H9 (cell line): ENCODE measurements at regions not wholly inside any gene's neighbourhood (a gene's known extent, or its start where the extent isn't known, plus 50 kb on each side); places are given as distances from the start of the nearest gene placed in this dataset.

ENCODE experiments used
- DNase-seq: peaks from one replicate; pipeline ENCODE4 v3.0.0-alpha.2; 2017
- H2AFZ ChIP-seq: one replicate; pipeline ENCODE4 v1.6.1; 2013; ENCODE audit warnings: mild to moderate bottlenecking, low read length, control low read depth, moderate library complexity
- H2AK5ac ChIP-seq: 2 replicates; pipeline ENCODE4 v1.6.1; 2013; ENCODE audit warnings: low read length, control low read depth, mixed read lengths; ENCODE audit not compliant: insufficient read length
- H2BK120ac ChIP-seq: one replicate; pipeline ENCODE4 v1.6.1; 2013; ENCODE audit warnings: low read depth, mild to moderate bottlenecking, low read length, control low read depth, inconsistent platforms; ENCODE audit not compliant: poor library complexity, severe bottlenecking
- H2BK12ac ChIP-seq: 2 replicates; pipeline ENCODE4 v1.6.1; 2013; ENCODE audit warnings: low read length, control low read depth, mixed read lengths, low read depth; ENCODE audit not compliant: insufficient read length
- H2BK15ac ChIP-seq: 2 replicates; pipeline ENCODE4 v1.6.1; 2013; ENCODE audit warnings: low read depth, low read length, control low read depth
- H2BK20ac ChIP-seq: one replicate; pipeline ENCODE4 v1.6.1; 2013; ENCODE audit warnings: low read depth, mild to moderate bottlenecking, low read length, control low read depth, inconsistent platforms; ENCODE audit not compliant: poor library complexity, severe bottlenecking
- H2BK5ac ChIP-seq: 2 replicates; pipeline ENCODE4 v1.6.1; 2013; ENCODE audit warnings: low read length, control low read depth, mixed read lengths; ENCODE audit not compliant: insufficient read length
- H3K14ac ChIP-seq: 2 replicates; pipeline ENCODE4 v1.6.1; 2013; ENCODE audit warnings: low read length, control low read depth; ENCODE audit not compliant: insufficient read depth
- H3K18ac ChIP-seq: 2 replicates; pipeline ENCODE4 v1.6.1; 2013; ENCODE audit warnings: low read depth, mild to moderate bottlenecking, mixed read lengths, low read length, control low read depth; ENCODE audit not compliant: insufficient read length
- H3K23ac ChIP-seq: 2 replicates; pipeline ENCODE4 v1.6.1; 2013; ENCODE audit warnings: low read length, control low read depth, mixed read lengths, low read depth; ENCODE audit not compliant: insufficient read length
- H3K23me2 ChIP-seq: 2 replicates; pipeline ENCODE4 v1.6.1; 2013; ENCODE audit warnings: low read depth, mild to moderate bottlenecking, mixed read lengths, low read length, control low read depth; ENCODE audit not compliant: insufficient read length, poor library complexity, severe bottlenecking
- H3K27ac ChIP-seq: 2 replicates; pipeline ENCODE4 v1.5.1; 2013; ENCODE audit warnings: low read length, control low read depth, mixed read lengths, low read depth; ENCODE audit not compliant: insufficient read length
- H3K27me3 ChIP-seq: 2 replicates; pipeline ENCODE4 v1.6.1; 2013; ENCODE audit warnings: low read length, control low read depth, inconsistent platforms; ENCODE audit not compliant: insufficient read depth
- H3K4ac ChIP-seq: 2 replicates; pipeline ENCODE4 v1.6.1; 2013; ENCODE audit warnings: low read depth, mild to moderate bottlenecking, control low read depth, inconsistent platforms, low read length, moderate library complexity
- H3K4me1 ChIP-seq: 2 replicates; pipeline ENCODE4 v1.6.1; 2013; ENCODE audit warnings: low read length, control low read depth, inconsistent platforms; ENCODE audit not compliant: insufficient read depth
- H3K4me2 ChIP-seq: 2 replicates; pipeline ENCODE4 v1.6.1; 2013; ENCODE audit warnings: low read length, control low read depth, mixed read lengths; ENCODE audit not compliant: insufficient read length, insufficient read depth
- H3K56ac ChIP-seq: 2 replicates; pipeline ENCODE4 v1.6.1; 2013; ENCODE audit warnings: low read depth, mild to moderate bottlenecking, mixed read lengths, low read length, control low read depth; ENCODE audit not compliant: insufficient read length
- H3K79me1 ChIP-seq: 2 replicates; pipeline ENCODE4 v1.6.1; 2013; ENCODE audit warnings: low read depth, mild to moderate bottlenecking, moderate library complexity, low read length, control low read depth, inconsistent platforms; ENCODE audit not compliant: insufficient read depth, poor library complexity, severe bottlenecking
- H3K79me2 ChIP-seq: 2 replicates; pipeline ENCODE4 v1.6.1; 2013; ENCODE audit warnings: low read length, control low read depth, inconsistent platforms; ENCODE audit not compliant: insufficient read depth
- H3K9ac ChIP-seq: 2 replicates; pipeline ENCODE4 v1.6.1; 2013; ENCODE audit warnings: low read length, control low read depth, mixed read lengths; ENCODE audit not compliant: insufficient read length; ENCODE audit errors: extremely low read depth
- H3K9me3 ChIP-seq: one replicate; pipeline ENCODE4 v1.6.1; 2013; ENCODE audit warnings: low read depth, low read length, inconsistent platforms; ENCODE audit not compliant: control insufficient read depth
- H3T11ph ChIP-seq: one replicate; pipeline ENCODE4 v1.6.1; 2013; ENCODE audit warnings: mild to moderate bottlenecking, low read length, control low read depth, inconsistent platforms
- H4K20me1 ChIP-seq: one replicate; pipeline ENCODE4 v1.6.1; 2013; ENCODE audit not compliant: control insufficient read depth, insufficient read length, insufficient read depth
- H4K5ac ChIP-seq: 2 replicates; pipeline ENCODE4 v1.6.1; 2013; ENCODE audit warnings: low read depth, mild to moderate bottlenecking, mixed read lengths, low read length, control low read depth; ENCODE audit not compliant: insufficient read length
- H4K8ac ChIP-seq: replicated peaks from 2 replicates; pipeline ENCODE4 v1.6.1; 2013; ENCODE audit warnings: low read length, control low read depth, mixed read lengths, low read depth; ENCODE audit not compliant: insufficient read length
- H4K91ac ChIP-seq: 2 replicates; pipeline ENCODE4 v1.6.1; 2013; ENCODE audit warnings: low read depth, mild to moderate bottlenecking, moderate library complexity, mixed read lengths, low read length, control low read depth; ENCODE audit not compliant: insufficient read length
- H3K27ac Mint-ChIP-seq, 3 experiments: 2 replicates in 2 of 3; 3 replicates in 1 of 3; pipeline ENCODE4 v1.8.0; 2020 to 2021; ENCODE audit warnings: mixed read lengths in 3 of 3, mild to moderate bottlenecking in 1 of 3, moderate library complexity in 1 of 3
- H3K27me3 Mint-ChIP-seq: 2 replicates; pipeline ENCODE4 v1.8.0; 2021; ENCODE audit warnings: low read depth, mild to moderate bottlenecking, moderate library complexity, mixed read lengths
- H3K36me3 Mint-ChIP-seq, 3 experiments: 2 replicates in 2 of 3; 3 replicates in 1 of 3; pipeline ENCODE4 v1.8.0; 2020 to 2021; ENCODE audit warnings: low read depth in 3 of 3, mixed read lengths in 3 of 3; ENCODE audit not compliant: insufficient read depth in 1 of 3
- H3K4me1 Mint-ChIP-seq, 2 experiments: 2 replicates each; pipeline ENCODE4 v1.8.0; 2020; ENCODE audit warnings: mixed read lengths in 2 of 2
- H3K4me3 Mint-ChIP-seq, 2 experiments: 2 replicates in 1 of 2; 3 replicates in 1 of 2; pipeline ENCODE4 v1.8.0; 2020 to 2021; ENCODE audit warnings: mild to moderate bottlenecking in 2 of 2, mixed read lengths in 2 of 2, moderate library complexity in 1 of 2
- H3K9me3 Mint-ChIP-seq, 2 experiments: 2 replicates in 1 of 2; 3 replicates in 1 of 2; pipeline ENCODE4 v1.8.0; 2020; ENCODE audit warnings: mild to moderate bottlenecking in 2 of 2, mixed read lengths in 2 of 2, moderate library complexity in 1 of 2
- CTCF ChIP-seq: fragments of 200-600 bp; sonication (generic); conservative IDR thresholded peaks from 3 replicates; pipeline ENCODE4 v1.8.0; 2021; ENCODE audit warnings: antibody characterized with exemption, mild to moderate bottlenecking

DNA sequence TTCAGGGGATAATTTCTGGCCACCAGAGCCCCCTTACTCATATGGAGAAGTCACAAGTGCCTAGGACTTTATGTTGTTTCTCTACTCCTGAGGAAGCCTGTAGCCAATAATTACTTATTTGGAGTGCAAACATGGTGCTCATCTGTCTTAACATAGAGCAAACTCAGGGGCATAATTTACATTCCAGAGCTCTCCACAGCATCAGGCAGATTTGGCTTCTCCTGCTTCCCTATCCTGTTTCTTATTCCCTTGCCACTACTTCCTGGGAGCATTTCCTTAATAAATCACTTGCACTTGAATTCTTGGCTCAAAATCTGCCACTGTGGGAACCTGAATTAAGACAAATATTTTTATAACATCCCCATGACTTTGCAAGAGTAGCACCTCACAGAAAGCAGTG is 960.9 kb downstream of the SOCS6 start:
- no peaks in the 10 kb centered on the region for H3K27me3 ChIP-seq
- no peaks in the 10 kb centered on the region for H3K9me3 ChIP-seq
- no peak overlapping the region for H3K4ac ChIP-seq
- H3K18ac ChIP-seq, result no peak overlapping the region
- no peak overlapping the region for H2AK5ac ChIP-seq
- Mint-ChIP-seq H3K4me3 (no peak overlapping the region; a peak in 1 of 5 replicates), H3K27me3 (peaks cover 2% of the 10 kb centered on the region; the same call in 1 of the 2 replicates), H3K4me1 (peaks cover 4% of the 10 kb centered on the region in 2 experiments), H3K27ac (no peak overlapping the region), H3K36me3 (no peaks in the 10 kb centered on the region), H3K9me3 (no peaks in the 10 kb centered on the region)
- no peak overlapping the region for H3K14ac ChIP-seq
- no peak overlapping the region for H3K27ac ChIP-seq
- H3K79me2 ChIP-seq, result no peaks in the 10 kb centered on the region
- no peak overlapping the region for H2BK15ac ChIP-seq
- H4K8ac ChIP-seq, result no peak overlapping the region
- H3K79me1 ChIP-seq, result no peaks in the 10 kb centered on the region
- H2BK5ac ChIP-seq, result no peak overlapping the region
- H2AFZ ChIP-seq, result no peak overlapping the region
- H3K56ac ChIP-seq, result no peak overlapping the region
- H2BK12ac ChIP-seq, result no peak overlapping the region
- H3K4me1 ChIP-seq, result no peaks in the 10 kb centered on the region; the same call in 1 of the 2 replicates
- TF ChIP-seq CTCF, result no peak
- H3K9ac ChIP-seq, result no peak overlapping the region
- no peak overlapping the region for H3K4me2 ChIP-seq
- H3T11ph ChIP-seq, result no peak overlapping the region
- no peak overlapping the region for H3K23ac ChIP-seq
- no peak for DNase-seq
- no peak overlapping the region for H2BK20ac ChIP-seq
- no peaks in the 10 kb centered on the region for H4K20me1 ChIP-seq
- no peak overlapping the region for H4K91ac ChIP-seq
- H3K23me2 ChIP-seq, result no peaks in the 10 kb centered on the region
- no peak overlapping the region for H2BK120ac ChIP-seq
- H4K5ac ChIP-seq, result no peak overlapping the region
